H9 (cell line): ENCODE measurements at regions not wholly inside any gene's neighbourhood (a gene's known extent, or its start where the extent isn't known, plus 50 kb on each side); places are given as distances from the start of the nearest gene placed in this dataset.
A peak's percentile ranks its signal among the peaks of the same experiment; 100 is the strongest.

Experiments used
- DNase-seq: peaks from one replicate; pipeline ENCODE4 v3.0.0-alpha.2; 2017
- H2AFZ ChIP-seq: one replicate; pipeline ENCODE4 v1.6.1; 2013; ENCODE audit warnings: mild to moderate bottlenecking, low read length, control low read depth, moderate library complexity
- H2AK5ac ChIP-seq: 2 replicates; pipeline ENCODE4 v1.6.1; 2013; ENCODE audit warnings: low read length, control low read depth, mixed read lengths; ENCODE audit not compliant: insufficient read length
- H2BK120ac ChIP-seq: one replicate; pipeline ENCODE4 v1.6.1; 2013; ENCODE audit warnings: low read depth, mild to moderate bottlenecking, low read length, control low read depth, inconsistent platforms; ENCODE audit not compliant: poor library complexity, severe bottlenecking
- H2BK12ac ChIP-seq: 2 replicates; pipeline ENCODE4 v1.6.1; 2013; ENCODE audit warnings: low read length, control low read depth, mixed read lengths, low read depth; ENCODE audit not compliant: insufficient read length
- H2BK15ac ChIP-seq: 2 replicates; pipeline ENCODE4 v1.6.1; 2013; ENCODE audit warnings: low read depth, low read length, control low read depth
- H2BK20ac ChIP-seq: one replicate; pipeline ENCODE4 v1.6.1; 2013; ENCODE audit warnings: low read depth, mild to moderate bottlenecking, low read length, control low read depth, inconsistent platforms; ENCODE audit not compliant: poor library complexity, severe bottlenecking
- H2BK5ac ChIP-seq: 2 replicates; pipeline ENCODE4 v1.6.1; 2013; ENCODE audit warnings: low read length, control low read depth, mixed read lengths; ENCODE audit not compliant: insufficient read length
- H3K14ac ChIP-seq: 2 replicates; pipeline ENCODE4 v1.6.1; 2013; ENCODE audit warnings: low read length, control low read depth; ENCODE audit not compliant: insufficient read depth
- H3K18ac ChIP-seq: 2 replicates; pipeline ENCODE4 v1.6.1; 2013; ENCODE audit warnings: low read depth, mild to moderate bottlenecking, mixed read lengths, low read length, control low read depth; ENCODE audit not compliant: insufficient read length
- H3K23ac ChIP-seq: 2 replicates; pipeline ENCODE4 v1.6.1; 2013; ENCODE audit warnings: low read length, control low read depth, mixed read lengths, low read depth; ENCODE audit not compliant: insufficient read length
- H3K23me2 ChIP-seq: 2 replicates; pipeline ENCODE4 v1.6.1; 2013; ENCODE audit warnings: low read depth, mild to moderate bottlenecking, mixed read lengths, low read length, control low read depth; ENCODE audit not compliant: insufficient read length, poor library complexity, severe bottlenecking
- H3K27ac ChIP-seq: 2 replicates; pipeline ENCODE4 v1.5.1; 2013; ENCODE audit warnings: low read length, control low read depth, mixed read lengths, low read depth; ENCODE audit not compliant: insufficient read length
- H3K27me3 ChIP-seq: 2 replicates; pipeline ENCODE4 v1.6.1; 2013; ENCODE audit warnings: low read length, control low read depth, inconsistent platforms; ENCODE audit not compliant: insufficient read depth
- H3K4ac ChIP-seq: 2 replicates; pipeline ENCODE4 v1.6.1; 2013; ENCODE audit warnings: low read depth, mild to moderate bottlenecking, control low read depth, inconsistent platforms, low read length, moderate library complexity
- H3K4me1 ChIP-seq: 2 replicates; pipeline ENCODE4 v1.6.1; 2013; ENCODE audit warnings: low read length, control low read depth, inconsistent platforms; ENCODE audit not compliant: insufficient read depth
- H3K4me2 ChIP-seq: 2 replicates; pipeline ENCODE4 v1.6.1; 2013; ENCODE audit warnings: low read length, control low read depth, mixed read lengths; ENCODE audit not compliant: insufficient read length, insufficient read depth
- H3K56ac ChIP-seq: 2 replicates; pipeline ENCODE4 v1.6.1; 2013; ENCODE audit warnings: low read depth, mild to moderate bottlenecking, mixed read lengths, low read length, control low read depth; ENCODE audit not compliant: insufficient read length
- H3K79me1 ChIP-seq: 2 replicates; pipeline ENCODE4 v1.6.1; 2013; ENCODE audit warnings: low read depth, mild to moderate bottlenecking, moderate library complexity, low read length, control low read depth, inconsistent platforms; ENCODE audit not compliant: insufficient read depth, poor library complexity, severe bottlenecking
- H3K79me2 ChIP-seq: 2 replicates; pipeline ENCODE4 v1.6.1; 2013; ENCODE audit warnings: low read length, control low read depth, inconsistent platforms; ENCODE audit not compliant: insufficient read depth
- H3K9ac ChIP-seq: 2 replicates; pipeline ENCODE4 v1.6.1; 2013; ENCODE audit warnings: low read length, control low read depth, mixed read lengths; ENCODE audit not compliant: insufficient read length; ENCODE audit errors: extremely low read depth
- H3K9me3 ChIP-seq: one replicate; pipeline ENCODE4 v1.6.1; 2013; ENCODE audit warnings: low read depth, low read length, inconsistent platforms; ENCODE audit not compliant: control insufficient read depth
- H3T11ph ChIP-seq: one replicate; pipeline ENCODE4 v1.6.1; 2013; ENCODE audit warnings: mild to moderate bottlenecking, low read length, control low read depth, inconsistent platforms
- H4K20me1 ChIP-seq: one replicate; pipeline ENCODE4 v1.6.1; 2013; ENCODE audit not compliant: control insufficient read depth, insufficient read length, insufficient read depth
- H4K5ac ChIP-seq: 2 replicates; pipeline ENCODE4 v1.6.1; 2013; ENCODE audit warnings: low read depth, mild to moderate bottlenecking, mixed read lengths, low read length, control low read depth; ENCODE audit not compliant: insufficient read length
- H4K8ac ChIP-seq: replicated peaks from 2 replicates; pipeline ENCODE4 v1.6.1; 2013; ENCODE audit warnings: low read length, control low read depth, mixed read lengths, low read depth; ENCODE audit not compliant: insufficient read length
- H4K91ac ChIP-seq: 2 replicates; pipeline ENCODE4 v1.6.1; 2013; ENCODE audit warnings: low read depth, mild to moderate bottlenecking, moderate library complexity, mixed read lengths, low read length, control low read depth; ENCODE audit not compliant: insufficient read length
- H3K27ac Mint-ChIP-seq, 3 experiments: 2 replicates in 2 of 3; 3 replicates in 1 of 3; pipeline ENCODE4 v1.8.0; 2020 to 2021; ENCODE audit warnings: mixed read lengths in 3 of 3, mild to moderate bottlenecking in 1 of 3, moderate library complexity in 1 of 3
- H3K27me3 Mint-ChIP-seq: 2 replicates; pipeline ENCODE4 v1.8.0; 2021; ENCODE audit warnings: low read depth, mild to moderate bottlenecking, moderate library complexity, mixed read lengths
- H3K36me3 Mint-ChIP-seq, 3 experiments: 2 replicates in 2 of 3; 3 replicates in 1 of 3; pipeline ENCODE4 v1.8.0; 2020 to 2021; ENCODE audit warnings: low read depth in 3 of 3, mixed read lengths in 3 of 3; ENCODE audit not compliant: insufficient read depth in 1 of 3
- H3K4me1 Mint-ChIP-seq, 2 experiments: 2 replicates each; pipeline ENCODE4 v1.8.0; 2020; ENCODE audit warnings: mixed read lengths in 2 of 2
- H3K4me3 Mint-ChIP-seq, 2 experiments: 2 replicates in 1 of 2; 3 replicates in 1 of 2; pipeline ENCODE4 v1.8.0; 2020 to 2021; ENCODE audit warnings: mild to moderate bottlenecking in 2 of 2, mixed read lengths in 2 of 2, moderate library complexity in 1 of 2
- H3K9me3 Mint-ChIP-seq, 2 experiments: 2 replicates in 1 of 2; 3 replicates in 1 of 2; pipeline ENCODE4 v1.8.0; 2020; ENCODE audit warnings: mild to moderate bottlenecking in 2 of 2, mixed read lengths in 2 of 2, moderate library complexity in 1 of 2
- CTCF ChIP-seq: fragments of 200-600 bp; sonication (generic); conservative IDR thresholded peaks from 3 replicates; pipeline ENCODE4 v1.8.0; 2021; ENCODE audit warnings: antibody characterized with exemption, mild to moderate bottlenecking
- WGBS: extraction: QIAGEN DNeasy Blood & Tissue Kit; methylation state at CpG from one replicate; pipeline ENCODE4 v1.1.7; 2013; ENCODE audit warnings: missing lambda C conversion rate, low lambda C conversion rate, mixed read lengths; ENCODE audit not compliant: insufficient read length; ENCODE audit errors: extremely low coverage; 5-methylcytosine and 5-hydroxymethylcytosine counted together

- TF ChIP-seq CTCF = no peak
- Histone ChIP-seq H4K8ac (no peak overlapping the region), H4K20me1 (no peaks in the 10 kb centered on the region), H3K9ac (no peak overlapping the region), H3K4ac (no peak overlapping the region), H3K79me2 (no peaks in the 10 kb centered on the region), H2BK20ac (no peak overlapping the region), H3K4me1 (no peaks in the 10 kb centered on the region), H2BK12ac (no peak overlapping the region), H3K4me2 (no peak overlapping the region), H3K9me3 (no peaks in the 10 kb centered on the region), H3K23me2 (no peaks in the 10 kb centered on the region), H3K14ac (no peak overlapping the region), H3K79me1 (no peaks in the 10 kb centered on the region), H3K27me3 (no peaks in the 10 kb centered on the region), H2AFZ (no peak overlapping the region), H3T11ph (no peak overlapping the region), H4K5ac (no peak overlapping the region), H2BK15ac (no peak overlapping the region), H2BK120ac (no peak overlapping the region), H3K23ac (no peak overlapping the region), H3K27ac (no peak overlapping the region), H2BK5ac (no peak overlapping the region), H3K18ac (no peak overlapping the region), H2AK5ac (no peak overlapping the region), H3K56ac (no peak overlapping the region), H4K91ac (no peak overlapping the region)
- Mint-ChIP-seq H3K27ac (0 out of 7 replicates have a peak overlapping the region, but pooled peaks of 1 of the 3 experiments have one; percentile 50), H3K4me3 (no peak overlapping the region), H3K9me3 (no peaks in the 10 kb centered on the region; a peak in 1 of 5 replicates), H3K36me3 (no peaks in the 10 kb centered on the region), H3K4me1 (peaks cover 3 to 6% of the 10 kb centered on the region in 2 experiments; a peak in 3 of 4 replicates), H3K27me3 (no peaks in the 10 kb centered on the region)
- DNase-seq = no peak
- WGBS = no CpG with 5 or more reads among the region's 3 CpGs
These were observed 467.4 kb upstream of the FZD8 start for GRCh38 chr10:36109399-36110023.
